Small intestine (tissue), 7 donors: ENCODE measurements at regions not wholly inside any gene's neighbourhood (a gene's known extent, or its start where the extent isn't known, plus 50 kb on each side); places are given as distances from the start of the nearest gene placed in this dataset.

Source experiments
- DNase-seq, 2 donors: peaks; one replicate each; pipeline versions ENCODE4 v3.0.0 to v3.0.0-alpha.2; 2013
- FAIRE-seq: peaks from 2 replicates; lab custom pipeline; 2012; peaks lifted over from hg19 to GRCh38; lab: Jason Lieb, UNC
- H3K27ac ChIP-seq, 3 donors: one replicate each; pipeline ENCODE4 v1.5.1; 2013; ENCODE audit warnings: low read length in 2 of 3, mild to moderate bottlenecking in 2 of 3, control low read depth in 1 of 3, inconsistent platforms in 1 of 3, low read depth in 1 of 3, moderate library complexity in 1 of 3
- H3K27me3 ChIP-seq, 3 donors: one replicate each; pipeline ENCODE4 v1.6.1; 2013; ENCODE audit warnings: low read length in 3 of 3, inconsistent platforms in 1 of 3; ENCODE audit not compliant: control insufficient read depth in 3 of 3, insufficient read depth in 3 of 3
- H3K36me3 ChIP-seq, 3 donors: one replicate each; pipeline ENCODE4 v1.6.1; 2013; ENCODE audit warnings: low read length in 3 of 3, inconsistent platforms in 1 of 3, low read depth in 1 of 3, mild to moderate bottlenecking in 1 of 3, moderate library complexity in 1 of 3; ENCODE audit not compliant: control insufficient read depth in 3 of 3, insufficient read depth in 2 of 3
- H3K4me1 ChIP-seq, 3 donors: one replicate each; pipeline ENCODE4 v1.6.1; 2013; ENCODE audit warnings: low read length in 2 of 3, inconsistent platforms in 1 of 3, low read depth in 1 of 3, mild to moderate bottlenecking in 1 of 3, moderate library complexity in 1 of 3; ENCODE audit not compliant: control insufficient read depth in 3 of 3, insufficient read depth in 2 of 3
- H3K4me3 ChIP-seq, 3 donors: one replicate each; pipeline ENCODE4 v1.5.1; 2013; ENCODE audit warnings: low read length in 3 of 3, control low read depth in 1 of 3, inconsistent platforms in 1 of 3, low read depth in 1 of 3, mild to moderate bottlenecking in 1 of 3, moderate library complexity in 1 of 3
- H3K9me3 ChIP-seq, 2 donors: one replicate each; pipeline ENCODE4 v1.6.1; 2013; ENCODE audit warnings: low read depth in 1 of 2, low read length in 1 of 2; ENCODE audit not compliant: control insufficient read depth in 2 of 2, insufficient read depth in 1 of 2
- WGBS, 3 donors: extraction: QIAGEN DNeasy Blood & Tissue Kit; methylation state at CpG; one replicate each; pipeline ENCODE4 v1.1.7; 2013; 5-methylcytosine and 5-hydroxymethylcytosine counted together
- donor health status: healthy with polysubstance abuse.
- donor health status: control.
- donor health status: control.
- donor health status: Bipolar disorder and iron deficiency.
- donor health status: healthy.

DNA sequence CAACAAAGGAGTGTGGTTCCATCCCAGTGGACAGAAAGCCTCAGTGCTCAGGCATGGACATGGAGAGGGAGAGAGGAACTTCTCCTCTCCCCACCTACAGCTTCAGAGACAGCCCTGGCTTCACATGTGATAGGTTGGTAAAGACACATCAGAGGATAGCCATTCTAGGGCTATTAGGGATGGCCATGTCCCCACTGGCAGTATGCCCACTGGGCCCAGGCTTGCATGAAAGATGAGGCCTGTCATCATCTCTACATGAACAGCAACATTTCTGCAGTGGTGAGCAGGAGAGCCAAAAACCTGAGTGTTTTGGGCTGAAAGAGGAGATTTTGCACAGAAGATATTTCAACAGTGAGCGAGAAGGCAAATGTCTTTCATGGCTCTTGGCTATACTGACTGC lies 517.2 kb downstream of the NR4A2 start:
- Histone ChIP-seq H3K27ac (no peak overlapping the region), H3K4me3 (no peak overlapping the region), H3K27me3 (no peaks in the 10 kb centered on the region), H3K9me3 (peaks cover 0 to 11% of the 10 kb centered on the region in 2 donors), H3K36me3 (no peaks in the 10 kb centered on the region), H3K4me1 (no peaks in the 10 kb centered on the region)
- FAIRE-seq (no peak), DNase-seq (no peak)
- 77 to 89% (median 82%) methylated on average over 1 of the region's 1 CpG for WGBS, 3 donors

DNA sequence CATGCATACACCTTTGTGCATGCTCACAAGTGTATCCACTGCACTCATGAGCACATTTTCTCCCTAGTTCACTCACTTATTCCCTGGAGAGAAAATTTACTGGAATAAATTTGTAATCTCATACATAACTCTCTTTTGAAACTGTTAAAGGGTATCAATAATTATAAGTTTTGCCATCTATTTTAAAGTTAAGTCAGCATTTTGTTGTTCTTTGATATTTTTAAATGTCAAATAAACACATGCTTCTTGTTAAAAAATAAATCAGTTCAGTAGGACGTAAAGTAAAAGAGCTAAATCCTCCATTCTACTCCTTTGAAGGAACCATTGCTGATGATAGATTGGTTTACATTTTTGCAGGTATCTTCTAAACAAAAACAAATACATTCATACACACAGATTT lies 522.1 kb downstream of the NR4A2 start:
- H3K36me3 ChIP-seq: no peaks in the 10 kb centered on the region
- no peaks in the 10 kb centered on the region for H3K9me3 ChIP-seq
- H3K4me3 ChIP-seq: no peak overlapping the region
- FAIRE-seq: no peak
- 69 to 77% (median 72%) methylated on average over 1 of the region's 1 CpG for WGBS, 3 donors
- no peaks in the 10 kb centered on the region for H3K4me1 ChIP-seq
- H3K27ac ChIP-seq: no peak overlapping the region
- no peaks in the 10 kb centered on the region for H3K27me3 ChIP-seq
- DNase-seq: no peak

DNA sequence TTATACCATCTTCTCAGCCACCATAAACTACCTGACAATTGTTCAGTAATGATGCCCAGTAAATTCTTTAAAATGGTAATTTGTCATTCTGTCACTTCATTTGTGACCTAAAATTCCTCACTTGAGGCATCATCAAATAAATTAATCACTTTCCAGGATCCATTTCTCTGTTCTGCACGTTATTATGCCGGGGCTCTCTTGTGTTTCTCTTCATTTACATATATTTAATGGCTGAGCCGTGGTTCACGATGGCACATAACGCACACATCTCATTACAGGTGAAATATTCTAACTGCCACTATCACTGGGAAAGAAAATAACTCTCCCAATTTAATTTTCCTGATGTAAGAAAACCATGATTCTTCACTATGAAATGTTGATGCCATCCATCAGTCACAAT lies 529.6 kb downstream of the NR4A2 start:
- no peak for FAIRE-seq
- H3K27me3 ChIP-seq: no peaks in the 10 kb centered on the region
- no peaks in the 10 kb centered on the region for H3K9me3 ChIP-seq
- no peak overlapping the region for H3K4me3 ChIP-seq
- H3K4me1 ChIP-seq: no peaks in the 10 kb centered on the region
- DNase-seq: no peak
- no peak overlapping the region for H3K27ac ChIP-seq
- 70 to 78% (median 75%) methylated on average over 5 of the region's 5 CpGs for WGBS, 3 donors
- H3K36me3 ChIP-seq: no peaks in the 10 kb centered on the region

DNA sequence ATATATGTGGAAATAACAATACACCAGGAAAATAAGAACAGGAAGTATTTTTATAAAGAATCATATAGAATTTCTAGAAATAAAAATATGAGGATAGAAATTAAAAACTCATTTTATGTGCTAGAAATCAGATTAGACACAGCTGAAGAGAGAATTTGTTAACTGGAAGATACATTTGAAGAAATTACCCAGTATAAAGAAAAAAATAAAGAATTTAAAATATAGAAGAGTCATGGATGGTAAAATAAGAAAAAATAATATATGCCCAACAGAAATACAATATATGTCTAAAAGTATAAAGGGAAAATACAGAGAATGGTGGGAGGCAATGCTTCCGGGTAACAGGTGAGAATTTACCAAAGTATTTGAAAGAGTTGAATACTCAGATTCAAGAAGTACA lies 539.9 kb downstream of the NR4A2 start:
- Histone ChIP-seq H3K4me3 (no peak overlapping the region), H3K27me3 (no peaks in the 10 kb centered on the region), H3K9me3 (peaks cover 0 to 17% of the 10 kb centered on the region in 2 donors), H3K27ac (no peak overlapping the region), H3K36me3 (no peaks in the 10 kb centered on the region), H3K4me1 (no peaks in the 10 kb centered on the region)
- FAIRE-seq (no peak), DNase-seq (no peak)
- 91 to 97% (median 94%) methylated on average over 1 of the region's 1 CpG for WGBS, 3 donors

GRCh38 chr2:155770516-155770915 lies 562.0 kb downstream of the NR4A2 start:
- Histone ChIP-seq H3K4me3 (no peak overlapping the region), H3K36me3 (no peaks in the 10 kb centered on the region), H3K27me3 (no peaks in the 10 kb centered on the region), H3K4me1 (no peaks in the 10 kb centered on the region), H3K27ac (no peak overlapping the region), H3K9me3 (peaks cover 0 to 5% of the 10 kb centered on the region in 2 donors)
- no peak for FAIRE-seq
- WGBS, 3 donors: 87 to 92% (median 91%) methylated on average over 1 of the region's 1 CpG
- DNase-seq: no peak

DNA sequence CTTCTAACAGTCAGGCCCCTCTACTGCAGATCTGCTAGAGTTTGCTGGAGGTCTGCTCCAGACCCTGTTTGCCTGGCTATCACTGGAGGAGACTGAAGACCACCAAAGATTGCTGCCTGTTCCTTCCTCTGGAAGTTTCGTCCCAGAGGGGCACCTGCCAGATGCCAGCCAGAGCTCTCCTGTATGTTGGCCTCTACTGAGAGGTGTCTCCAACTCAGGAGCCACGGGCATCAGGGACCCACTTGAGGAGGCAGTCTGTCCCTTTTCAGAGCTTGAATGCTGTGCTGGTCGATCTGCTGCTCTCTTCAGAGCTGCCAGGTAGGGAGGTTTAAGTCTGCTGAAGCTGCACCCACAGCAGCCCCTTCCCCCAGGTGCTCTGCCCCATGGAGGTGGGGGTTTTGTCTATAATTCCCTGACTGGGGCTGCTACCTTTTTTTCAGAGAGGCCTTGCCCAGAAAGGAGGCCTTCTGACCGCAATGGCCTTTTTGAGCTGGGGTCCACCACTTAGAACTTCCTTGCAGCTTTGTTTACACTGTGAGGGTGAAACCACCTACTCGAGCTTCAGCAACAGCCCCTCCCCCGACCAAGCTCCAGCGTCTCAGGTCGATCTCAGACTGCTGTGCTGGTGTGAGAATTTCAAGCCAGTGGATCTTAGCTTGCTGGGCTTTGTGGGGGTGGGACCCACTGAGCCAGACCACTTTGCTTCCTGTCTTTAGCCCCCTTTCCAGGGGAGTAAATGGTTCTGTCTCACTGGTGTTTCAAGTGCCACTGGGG lies 566.0 kb downstream of the NR4A2 start:
- FAIRE-seq (no peak), DNase-seq (no peak)
- Histone ChIP-seq H3K27me3 (no peaks in the 10 kb centered on the region), H3K36me3 (no peaks in the 10 kb centered on the region), H3K4me1 (no peaks in the 10 kb centered on the region), H3K4me3 (no peak overlapping the region), H3K9me3 (peaks cover 0 to 5% of the 10 kb centered on the region in 2 donors), H3K27ac (no peak overlapping the region)
- WGBS, 3 donors: 57 to 62% (median 58%) methylated on average over 8 of the region's 8 CpGs

- Histone ChIP-seq H3K4me3 (no peak overlapping the region), H3K36me3 (no peaks in the 10 kb centered on the region), H3K27me3 (no peaks in the 10 kb centered on the region), H3K9me3 (no peaks in the 10 kb centered on the region), H3K4me1 (no peaks in the 10 kb centered on the region), H3K27ac (no peak overlapping the region)
- no peak for DNase-seq
- FAIRE-seq: no peak
Measured at GRCh38 chr2:155755481-155755880, 577.0 kb downstream of the NR4A2 start.

DNA sequence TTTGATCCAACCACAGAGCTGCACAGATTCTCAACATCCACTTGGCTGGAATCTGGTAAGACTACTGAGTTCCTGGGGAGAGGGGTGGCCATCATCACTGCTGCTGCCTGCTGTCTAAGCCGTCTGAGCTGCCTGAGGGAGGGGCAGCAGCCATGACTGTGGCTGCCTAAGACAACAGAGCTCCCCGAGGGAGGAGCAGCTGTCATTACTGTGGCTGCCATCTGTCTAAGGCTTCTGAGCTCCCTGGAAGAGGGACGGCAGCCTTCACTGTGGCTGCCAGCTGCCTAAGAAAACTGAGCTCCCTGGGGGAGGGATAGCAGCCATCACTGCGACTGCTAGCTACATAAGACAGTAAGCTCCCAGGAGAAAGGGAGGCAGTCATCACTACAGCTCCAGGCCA lies 584.4 kb downstream of the NR4A2 start:
- DNase-seq (no peak), FAIRE-seq (no peak)
- Histone ChIP-seq H3K27me3 (no peaks in the 10 kb centered on the region), H3K9me3 (peaks cover 0 to 8% of the 10 kb centered on the region in 2 donors), H3K4me1 (no peaks in the 10 kb centered on the region), H3K4me3 (no peak overlapping the region), H3K27ac (no peak overlapping the region), H3K36me3 (no peaks in the 10 kb centered on the region)
- 52 to 72% (median 60%) methylated on average over 4 of the region's 4 CpGs for WGBS, 3 donors

DNA sequence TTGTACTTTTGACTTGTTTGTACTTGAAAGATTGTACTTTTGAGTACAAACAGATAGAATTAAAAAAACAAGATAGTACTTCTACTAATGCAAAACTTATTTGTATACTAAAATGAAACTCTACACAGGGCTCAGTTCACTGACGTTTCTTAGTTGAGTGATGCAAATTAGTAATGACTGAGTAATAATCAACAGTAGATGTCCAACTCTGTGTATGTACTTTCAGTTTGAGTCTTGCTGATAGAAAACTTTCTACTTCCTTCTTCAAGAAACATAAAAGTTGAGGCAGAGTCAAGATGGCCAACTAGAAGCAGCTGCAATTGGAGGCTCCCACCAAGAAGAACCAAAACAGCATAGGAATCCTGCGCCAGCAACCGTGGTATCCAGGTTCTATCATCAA lies 585.0 kb downstream of the NR4A2 start:
- WGBS, 3 donors: 75 to 84% (median 82%) methylated on average over 3 of the region's 3 CpGs
- FAIRE-seq (no peak), DNase-seq (no peak)
- no peaks in the 10 kb centered on the region for H3K4me1 ChIP-seq
- no peak overlapping the region for H3K27ac ChIP-seq
- H3K4me3 ChIP-seq: no peak overlapping the region
- no peaks in the 10 kb centered on the region for H3K36me3 ChIP-seq
- H3K9me3 ChIP-seq: peaks cover 0 to 8% of the 10 kb centered on the region in 2 donors
- no peaks in the 10 kb centered on the region for H3K27me3 ChIP-seq
